Hepatocyte (in vitro differentiated cells): ENCODE measurements at regions not wholly inside any gene's neighbourhood (a gene's known extent, or its start where the extent isn't known, plus 50 kb on each side); places are given as distances from the start of the nearest gene placed in this dataset.

Experiments used
- DNase-seq: peaks from one replicate; pipeline ENCODE4 v3.0.0-alpha.2; 2016; ENCODE audit warnings: low spot score
- H2AFZ ChIP-seq: fragments of 200-600 bp; sonication (generic); 2 replicates; pipeline ENCODE4 v1.6.0; 2016; ENCODE audit warnings: antibody characterized with exemption, mild to moderate bottlenecking
- H3K27ac ChIP-seq: fragments of 200-600 bp; sonication (generic); 2 replicates; pipeline ENCODE4 v1.5.1; 2016; ENCODE audit warnings: mild to moderate bottlenecking
- H3K27me3 ChIP-seq: fragments of 200-600 bp; sonication (generic); 2 replicates; pipeline ENCODE4 v1.6.1; 2016
- H3K36me3 ChIP-seq: fragments of 200-600 bp; sonication (generic); replicated peaks from 2 replicates; pipeline ENCODE4 v1.5.1; 2016; ENCODE audit warnings: low read depth; ENCODE audit not compliant: insufficient read depth
- H3K4me1 ChIP-seq: fragments of 200-600 bp; sonication (generic); 2 replicates; pipeline ENCODE4 v1.5.1; 2016; ENCODE audit warnings: mild to moderate bottlenecking, moderate library complexity; ENCODE audit not compliant: insufficient read depth
- H3K4me2 ChIP-seq: fragments of 200-600 bp; sonication (generic); 2 replicates; pipeline ENCODE4 v1.6.0; 2016
- H3K4me3 ChIP-seq: fragments of 200-600 bp; sonication (generic); 2 replicates; pipeline ENCODE4 v1.5.1; 2016; ENCODE audit warnings: mild to moderate bottlenecking
- H3K79me2 ChIP-seq: fragments of 200-600 bp; sonication (generic); 2 replicates; pipeline ENCODE4 v1.6.0; 2017; ENCODE audit warnings: mild to moderate bottlenecking
- H3K9me2 ChIP-seq: fragments of 200-600 bp; sonication (generic); replicated peaks from 2 replicates; pipeline ENCODE4 v1.6.0; 2017; ENCODE audit warnings: mild to moderate bottlenecking; ENCODE audit not compliant: insufficient read depth
- H3K9me3 ChIP-seq: fragments of 200-600 bp; sonication (generic); 2 replicates; pipeline ENCODE4 v1.5.1; 2016; ENCODE audit warnings: low read depth, mild to moderate bottlenecking
- H4K20me1 ChIP-seq: fragments of 200-600 bp; sonication (generic); 2 replicates; pipeline ENCODE4 v1.6.0; 2016; ENCODE audit warnings: mild to moderate bottlenecking; ENCODE audit not compliant: insufficient read depth, poor library complexity, severe bottlenecking
- EZH2 ChIP-seq: fragments of 200-600 bp; sonication (generic); IDR thresholded peaks from 2 replicates; pipeline ENCODE4 v1.6.1; 2016; ENCODE audit warnings: antibody characterized with exemption, mild to moderate bottlenecking, borderline replicate concordance
- EZH2phosphoT487 ChIP-seq: fragments of 200-600 bp; sonication (generic); IDR thresholded peaks from one replicate; pipeline ENCODE4 v1.6.1; 2018; ENCODE audit warnings: antibody characterized with exemption, mild to moderate bottlenecking, low read depth, moderate library complexity; ENCODE audit not compliant: unreplicated experiment, severe bottlenecking
- WGBS: methylation state at CpG from one replicate; pipeline ENCODE4 v1.1.6; 2016; ENCODE audit warnings: low lambda C conversion rate; ENCODE audit errors: missing lambda C conversion rate; 5-methylcytosine and 5-hydroxymethylcytosine counted together
- TF ChIP-seq, protein P1 (sequence below): fragments of 200-600 bp; sonication (generic); IDR thresholded peaks from 2 replicates; pipeline ENCODE4 v1.5.1; 2016; ENCODE audit warnings: antibody characterized with exemption, mild to moderate bottlenecking; ENCODE audit not compliant: poor library complexity

GRCh38 chr14:71511152-71511551 lies 421.1 kb upstream of the RGS6 start:
- DNase-seq, result no peak
- WGBS, result 100% methylated on average over 2 of the region's 2 CpGs
- Histone ChIP-seq H3K36me3 (no peaks in the 10 kb centered on the region), H4K20me1 (no peaks in the 10 kb centered on the region), H3K27me3 (no peaks in the 10 kb centered on the region), H3K4me2 (no peak overlapping the region), H3K9me3 (no peaks in the 10 kb centered on the region), H3K4me1 (no peaks in the 10 kb centered on the region), H3K27ac (no peak overlapping the region), H3K4me3 (no peak overlapping the region), H2AFZ (no peak overlapping the region), H3K9me2 (no peaks in the 10 kb centered on the region), H3K79me2 (peaks cover 46% of the 10 kb centered on the region)
- TF ChIP-seq, protein P1, sequence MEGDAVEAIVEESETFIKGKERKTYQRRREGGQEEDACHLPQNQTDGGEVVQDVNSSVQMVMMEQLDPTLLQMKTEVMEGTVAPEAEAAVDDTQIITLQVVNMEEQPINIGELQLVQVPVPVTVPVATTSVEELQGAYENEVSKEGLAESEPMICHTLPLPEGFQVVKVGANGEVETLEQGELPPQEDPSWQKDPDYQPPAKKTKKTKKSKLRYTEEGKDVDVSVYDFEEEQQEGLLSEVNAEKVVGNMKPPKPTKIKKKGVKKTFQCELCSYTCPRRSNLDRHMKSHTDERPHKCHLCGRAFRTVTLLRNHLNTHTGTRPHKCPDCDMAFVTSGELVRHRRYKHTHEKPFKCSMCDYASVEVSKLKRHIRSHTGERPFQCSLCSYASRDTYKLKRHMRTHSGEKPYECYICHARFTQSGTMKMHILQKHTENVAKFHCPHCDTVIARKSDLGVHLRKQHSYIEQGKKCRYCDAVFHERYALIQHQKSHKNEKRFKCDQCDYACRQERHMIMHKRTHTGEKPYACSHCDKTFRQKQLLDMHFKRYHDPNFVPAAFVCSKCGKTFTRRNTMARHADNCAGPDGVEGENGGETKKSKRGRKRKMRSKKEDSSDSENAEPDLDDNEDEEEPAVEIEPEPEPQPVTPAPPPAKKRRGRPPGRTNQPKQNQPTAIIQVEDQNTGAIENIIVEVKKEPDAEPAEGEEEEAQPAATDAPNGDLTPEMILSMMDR, result no peak
- TF ChIP-seq EZH2phosphoT487 (no peak), EZH2 (no peak)

- TF ChIP-seq, protein P1, result no peak
- TF ChIP-seq EZH2phosphoT487 (no peak), EZH2 (no peak)
- Histone ChIP-seq H3K9me2 (no peaks in the 10 kb centered on the region), H3K4me1 (no peaks in the 10 kb centered on the region), H3K79me2 (peaks cover 29% of the 10 kb centered on the region), H3K27ac (no peak overlapping the region), H3K9me3 (no peaks in the 10 kb centered on the region), H3K4me2 (no peak overlapping the region), H4K20me1 (no peaks in the 10 kb centered on the region), H3K36me3 (no peaks in the 10 kb centered on the region), H3K27me3 (no peaks in the 10 kb centered on the region), H3K4me3 (no peak overlapping the region), H2AFZ (no peak overlapping the region)
- no peak for DNase-seq
- 95% methylated on average over 8 of the region's 8 CpGs for WGBS
These were observed 417.0 kb upstream of the RGS6 start for GRCh38 chr14:71514941-71515919.

DNA sequence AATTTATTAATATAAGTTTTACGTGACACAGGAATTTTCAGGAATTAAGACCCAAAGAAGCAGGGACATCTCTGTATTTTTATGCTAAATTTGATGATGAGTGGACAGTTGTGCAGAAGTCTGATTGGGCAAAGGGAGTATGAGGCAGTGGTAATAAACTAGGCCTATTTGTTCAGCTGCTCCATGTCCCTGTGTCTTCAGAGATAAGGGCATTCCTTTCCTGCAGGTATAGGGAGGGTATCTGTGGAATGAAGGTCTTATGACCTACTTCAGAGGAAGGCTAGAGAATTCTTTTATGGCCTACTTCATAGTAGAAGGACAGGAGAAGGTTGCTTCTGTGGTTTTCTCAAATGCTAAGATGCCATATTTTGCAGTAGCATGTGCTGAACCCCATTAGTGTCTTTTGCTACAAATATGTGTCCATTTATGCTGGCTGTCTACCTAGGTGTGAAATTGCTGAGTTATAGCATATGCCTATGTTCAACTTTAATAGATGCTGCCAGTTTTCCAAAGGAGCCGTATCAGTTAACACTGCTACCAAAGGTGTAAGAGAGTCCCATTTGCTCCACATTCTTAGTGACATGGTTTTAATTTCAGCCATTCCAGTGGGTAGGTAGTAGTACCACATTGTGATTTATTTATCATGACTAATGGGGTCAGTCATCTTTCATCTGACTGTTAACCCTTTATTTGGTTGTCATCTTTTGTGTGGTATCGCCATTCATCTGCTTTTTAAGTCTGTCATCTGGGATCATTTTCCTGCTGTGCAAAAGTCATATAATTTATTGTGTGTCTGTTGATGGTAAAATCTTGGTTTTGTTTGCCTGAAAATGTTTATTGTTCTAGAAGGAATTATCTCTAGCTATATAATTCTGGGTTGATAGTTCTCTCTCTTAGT lies 410.7 kb upstream of the RGS6 start:
- Histone ChIP-seq H3K9me3 (no peaks in the 10 kb centered on the region), H3K79me2 (peaks cover 39% of the 10 kb centered on the region), H2AFZ (no peak overlapping the region), H4K20me1 (no peaks in the 10 kb centered on the region), H3K36me3 (no peaks in the 10 kb centered on the region), H3K4me1 (peaks cover 25% of the 10 kb centered on the region), H3K9me2 (no peaks in the 10 kb centered on the region), H3K27me3 (no peaks in the 10 kb centered on the region), H3K4me2 (peak overlapping the region; percentile 8), H3K4me3 (no peak overlapping the region), H3K27ac (peak overlapping the region; percentile 77)
- DNase-seq, result peak; percentile 31
- TF ChIP-seq EZH2, result no peak
- TF ChIP-seq, protein P1, result no peak
- TF ChIP-seq EZH2phosphoT487, result no peak
- WGBS, result 80% methylated on average over 3 of the region's 3 CpGs
